ENCODE measurements at regions not wholly inside any gene's neighbourhood (a gene's known extent, or its start where the extent isn't known, plus 50 kb on each side); places are given as distances from the start of the nearest gene placed in this dataset.

GRCh38 chr6:88445188-88445965 lies 279.2 kb upstream of the CNR1 start:
- TF ChIP-seq CTCF (IDR thresholded peaks at IDR 0.05) (no peak), EP300 (IDR thresholded peaks at IDR 0.05) (no peak)

All from ovary (tissue), 3 donors.